Motor neuron (in vitro differentiated cells): ENCODE measurements at regions not wholly inside any gene's neighbourhood (a gene's known extent, or its start where the extent isn't known, plus 50 kb on each side); places are given as distances from the start of the nearest gene placed in this dataset.

Experiments used
- ATAC-seq, 8 experiments: fragments of 200-7000 bp; cut with Tn5 transposase; replicated peaks in 6 of 8; 2 replicates each; pipeline ENCODE4 v1.8.0; 2021; ENCODE audit warnings: mild to moderate bottlenecking in 8 of 8, moderate library complexity in 8 of 8
- H3K27ac ChIP-seq, 2 donors: fragments of 250-450 bp; sonication (Bioruptor Pico); 2 replicates each; pipeline ENCODE4 v1.9.0; 2021; ENCODE audit warnings: antibody characterized with exemption in 2 of 2, mild to moderate bottlenecking in 2 of 2, moderate library complexity in 1 of 2
- H3K4me1 ChIP-seq, 2 donors: fragments of 250-450 bp; sonication (Bioruptor Pico); replicated peaks in 1 of 2; 2 replicates each; pipeline ENCODE4 v1.6.1; 2021; ENCODE audit warnings: antibody characterized with exemption in 2 of 2, mild to moderate bottlenecking in 2 of 2, moderate library complexity in 1 of 2
- H3K4me3 ChIP-seq, 5 donors: fragments of 250-450 bp; sonication (Bioruptor Pico); 2 replicates each; pipeline ENCODE4 v1.9.0; 2021; ENCODE audit warnings: antibody characterized with exemption in 5 of 5, mild to moderate bottlenecking in 5 of 5, moderate library complexity in 4 of 5
- WGBS, 10 experiments: fragments of 450-650 bp; shearing (Covaris generic); methylation state at CpG; one replicate each; pipeline ENCODE4 v1.0.0; 2022; 5-methylcytosine and 5-hydroxymethylcytosine counted together
- in situ Hi-C, 9 experiments: fragments of 400-800 bp; cut with MboI; loops; one replicate each; pipeline ENCODE4 v1.15.0; 2021; ENCODE audit warnings: low sequenced_read_pairs in 9 of 9, low pct_unique_long_range_greater_than_20kb in 2 of 9; ENCODE audit not compliant: unreplicated experiment in 9 of 9

DNA sequence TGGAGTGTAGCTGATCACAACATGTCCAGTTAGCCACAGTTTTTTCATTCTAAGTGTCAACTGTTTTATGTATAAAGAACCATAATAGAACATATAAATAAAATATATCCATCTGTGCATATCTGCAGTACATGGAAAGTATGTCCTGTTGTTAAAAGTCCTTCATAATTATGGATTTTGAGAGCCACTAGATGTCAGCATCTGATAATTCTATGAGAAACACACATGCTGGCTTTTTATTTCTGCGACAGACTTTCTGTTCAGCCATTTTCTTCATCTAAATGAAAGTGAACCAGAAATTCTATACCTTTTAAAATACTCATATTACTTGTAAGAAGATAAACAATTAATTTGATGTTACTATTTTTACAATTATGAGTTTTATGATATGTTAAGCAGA, 251.5 kb downstream of the GPM6A start:
- ATAC-seq, result peak in 6 of 8 experiments; percentile 47 to 92 (median 60)

DNA sequence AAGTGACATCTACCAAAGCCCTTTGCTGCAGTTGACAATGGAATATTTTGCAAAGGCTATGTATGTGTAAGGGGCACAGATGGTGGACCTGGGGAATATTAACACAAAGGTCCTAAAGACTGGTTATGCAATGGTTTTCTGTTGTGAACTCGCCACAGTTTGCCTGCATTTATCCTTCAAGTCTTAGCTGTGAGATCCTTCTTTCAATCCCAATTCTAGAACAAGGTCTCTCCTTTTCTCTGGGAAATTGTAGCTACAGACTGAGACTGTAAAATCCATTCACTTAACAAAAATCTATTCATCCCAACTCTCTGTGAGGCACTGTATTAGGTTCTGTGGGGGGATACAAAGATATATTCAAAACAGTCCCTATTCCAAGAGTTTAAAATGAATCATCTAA, 250.4 kb downstream of the GPM6A start:
- in situ Hi-C loops, result loop anchor here in 7 of 9 experiments (10.0 to 25.0 kb wide), 4 partner anchors 326 to 776 kb away; no protein-coding TSS in a partner anchor
- ATAC-seq, result no peak

More for the DNA sequence above, 251.5 kb downstream of the GPM6A start:
- in situ Hi-C loops, result loop anchor here in 7 of 9 experiments (10.0 to 25.0 kb wide), 4 partner anchors 327 to 777 kb away; no protein-coding TSS in a partner anchor
- Histone ChIP-seq H3K4me1 (no peaks in the 10 kb centered on the region), H3K4me3 (no peak overlapping the region), H3K27ac (no peak overlapping the region)
- 0 to 83% (median 0%) methylated on average over 1 of the region's 1 CpG; no CpG with 5 or more reads in 3 of the 10 experiments for WGBS, 10 experiments

DNA sequence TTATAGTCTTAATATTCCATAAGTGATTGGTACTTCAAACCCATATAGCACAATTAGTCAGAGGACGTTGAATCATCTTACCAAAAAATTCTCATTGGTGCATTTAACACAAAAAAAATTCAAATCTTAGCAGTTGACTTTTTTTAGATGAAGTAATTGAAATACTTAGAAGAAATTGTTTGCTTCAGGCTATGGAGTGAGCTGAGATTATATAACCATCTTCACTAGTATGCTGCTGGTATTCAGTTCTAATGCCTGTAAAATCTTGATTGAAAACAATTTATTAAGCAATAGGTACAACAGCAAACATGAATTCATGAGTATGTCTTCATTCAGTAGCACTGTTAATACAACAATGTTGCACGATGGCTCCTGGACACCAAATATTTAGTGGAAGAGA, 250.0 kb downstream of the GPM6A start:
- H3K4me1 ChIP-seq, result no peaks in the 10 kb centered on the region
- in situ Hi-C loops, result loop anchor here in 7 of 9 experiments (10.0 to 25.0 kb wide), 4 partner anchors 325 to 775 kb away; no protein-coding TSS in a partner anchor
- ATAC-seq, result no peak
- H3K4me3 ChIP-seq, result no peak overlapping the region
- H3K27ac ChIP-seq, result no peak overlapping the region
- 0 to 100% (median 44%) methylated on average over 1 to 2 of the region's 2 CpGs; no CpG with 5 or more reads in 1 of the 10 experiments for WGBS, 10 experiments

More for the DNA sequence above, 250.4 kb downstream of the GPM6A start:
- 0 to 83% (median 33%) methylated on average over 1 of the region's 1 CpG; no CpG with 5 or more reads in 4 of the 10 experiments for WGBS, 10 experiments
- Histone ChIP-seq H3K4me1 (no peaks in the 10 kb centered on the region), H3K27ac (no peak overlapping the region), H3K4me3 (no peak overlapping the region)

DNA sequence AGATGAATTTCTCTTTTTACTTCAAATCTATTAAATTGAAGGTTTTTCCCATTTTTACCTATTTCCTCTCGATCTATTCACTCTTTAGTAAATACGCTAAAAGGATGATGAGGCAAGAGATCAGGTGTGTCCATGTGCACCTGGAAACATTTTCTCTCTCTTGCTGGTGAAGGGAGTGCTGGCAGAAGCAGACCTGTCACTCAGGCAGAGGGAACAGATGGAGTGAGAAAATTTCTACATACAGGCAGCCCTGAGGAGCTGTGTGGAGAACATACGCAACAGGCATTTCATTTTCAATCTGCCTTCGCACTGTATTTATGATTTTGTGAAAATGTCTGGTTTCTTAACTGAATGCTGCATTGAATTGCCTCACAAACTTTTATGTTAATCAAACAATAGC, 249.5 kb downstream of the GPM6A start:
- no peak for ATAC-seq
- H3K4me3 ChIP-seq, result no peak overlapping the region
- no peak overlapping the region for H3K27ac ChIP-seq
- in situ Hi-C loops, result loop anchor here in 7 of 9 experiments (10.0 to 25.0 kb wide), 4 partner anchors 325 to 775 kb away; no protein-coding TSS in a partner anchor
- 40 to 100% (median 95%) methylated on average over 1 to 4 of the region's 4 CpGs; no CpG with 5 or more reads in 2 of the 10 experiments for WGBS, 10 experiments
- no peaks in the 10 kb centered on the region for H3K4me1 ChIP-seq
